ENCODE measurements at regions not wholly inside any gene's neighbourhood (a gene's known extent, or its start where the extent isn't known, plus 50 kb on each side); places are given as distances from the start of the nearest gene placed in this dataset.

GRCh38 chr20:41978246-41978790 is 360.1 kb upstream of the CHD6 start:
- no peak for TF ChIP-seq POLR2AphosphoS5 (IDR thresholded peaks at IDR 0.05; ENCODE audit: low read depth, low read length)
- TF ChIP-seq CTCF (IDR thresholded peaks at IDR 0.05 in 2 of 3, conservative IDR thresholded peaks at IDR 0.05 in 1 of 3; ENCODE audit: borderline replicate concordance in 1 of 3, insufficient read depth in 1 of 3, low read depth in 2 of 3, low read length in 2 of 3): no peak
- no peak for TF ChIP-seq MAX (IDR thresholded peaks at IDR 0.05)
- no peak for TF ChIP-seq SP1 (IDR thresholded peaks at IDR 0.05; ENCODE audit: low read depth)
- no peak for TF ChIP-seq POLR2A (IDR thresholded peaks at IDR 0.05; ENCODE audit: borderline replicate concordance, extremely low read depth, insufficient read depth, insufficient read length)
- TF ChIP-seq ZBTB33 (IDR thresholded peaks at IDR 0.05; ENCODE audit: extremely low read depth, insufficient replicate concordance, low read length): no peak
- TF ChIP-seq YY1 (IDR thresholded peaks at IDR 0.05; ENCODE audit: extremely low read depth, insufficient replicate concordance, low read depth, low read length): no peak
- TF ChIP-seq REST (IDR thresholded peaks at IDR 0.05; ENCODE audit: low read depth): no peak
- TF ChIP-seq ATF3 (IDR thresholded peaks at IDR 0.05): no peak
- no peak for TF ChIP-seq EZH2 (IDR thresholded peaks at IDR 0.05)
- TF ChIP-seq EZH2phosphoT487 (IDR thresholded peaks at IDR 0.05; ENCODE audit: borderline replicate concordance): no peak
- TF ChIP-seq FOSL1 (IDR thresholded peaks at IDR 0.05; ENCODE audit: low read depth): no peak
- no peak for TF ChIP-seq CBX3 (IDR thresholded peaks at IDR 0.05; ENCODE audit: low read depth)
